Renal pelvis (tissue), 1 donor: ENCODE measurements at regions not wholly inside any gene's neighbourhood (a gene's known extent, or its start where the extent isn't known, plus 50 kb on each side); places are given as distances from the start of the nearest gene placed in this dataset.

Source experiments
- DNase-seq: peaks from one replicate; pipeline ENCODE4 v3.0.0-alpha.2; 2013

DNA sequence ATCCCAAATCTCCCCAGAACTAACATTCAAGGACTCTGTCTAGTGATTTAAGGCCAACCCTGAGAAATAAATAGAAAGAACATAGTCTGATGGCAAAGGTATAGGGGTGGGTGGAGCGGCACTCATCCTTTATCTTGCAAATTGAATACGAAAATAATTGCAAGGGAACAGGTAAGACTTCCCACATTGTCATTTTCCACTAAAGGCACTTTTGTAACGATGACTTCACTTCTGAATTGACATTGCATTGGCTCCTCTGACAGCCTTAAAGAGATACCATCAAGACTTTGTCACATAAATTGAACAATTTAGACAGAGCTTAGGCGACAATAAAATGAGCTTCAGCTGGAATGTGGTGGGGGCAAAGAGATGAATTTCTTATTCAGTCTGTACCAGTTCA lies 75.3 kb upstream of the PLCL2 start:
- no peak for DNase-seq

DNA sequence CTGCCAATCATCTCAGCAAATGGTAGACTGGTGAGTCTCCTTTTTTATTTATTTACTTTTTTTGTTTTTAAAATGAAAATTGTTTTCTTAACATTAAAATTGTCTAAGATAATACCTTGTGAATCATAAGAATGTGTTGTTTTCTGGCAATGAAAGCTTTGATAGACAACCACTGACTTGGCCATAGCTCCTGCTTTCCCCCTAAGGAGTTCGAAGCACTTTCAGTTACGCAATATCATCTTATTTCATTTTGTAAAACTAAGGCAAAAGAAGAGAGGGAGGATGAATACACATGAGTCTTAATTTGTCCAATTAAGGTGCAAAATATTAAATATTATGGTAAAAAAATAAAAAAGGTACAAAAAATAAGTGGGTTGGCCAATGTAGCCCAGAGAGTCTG lies 74.8 kb upstream of the PLCL2 start:
- DNase-seq: no peak

DNA sequence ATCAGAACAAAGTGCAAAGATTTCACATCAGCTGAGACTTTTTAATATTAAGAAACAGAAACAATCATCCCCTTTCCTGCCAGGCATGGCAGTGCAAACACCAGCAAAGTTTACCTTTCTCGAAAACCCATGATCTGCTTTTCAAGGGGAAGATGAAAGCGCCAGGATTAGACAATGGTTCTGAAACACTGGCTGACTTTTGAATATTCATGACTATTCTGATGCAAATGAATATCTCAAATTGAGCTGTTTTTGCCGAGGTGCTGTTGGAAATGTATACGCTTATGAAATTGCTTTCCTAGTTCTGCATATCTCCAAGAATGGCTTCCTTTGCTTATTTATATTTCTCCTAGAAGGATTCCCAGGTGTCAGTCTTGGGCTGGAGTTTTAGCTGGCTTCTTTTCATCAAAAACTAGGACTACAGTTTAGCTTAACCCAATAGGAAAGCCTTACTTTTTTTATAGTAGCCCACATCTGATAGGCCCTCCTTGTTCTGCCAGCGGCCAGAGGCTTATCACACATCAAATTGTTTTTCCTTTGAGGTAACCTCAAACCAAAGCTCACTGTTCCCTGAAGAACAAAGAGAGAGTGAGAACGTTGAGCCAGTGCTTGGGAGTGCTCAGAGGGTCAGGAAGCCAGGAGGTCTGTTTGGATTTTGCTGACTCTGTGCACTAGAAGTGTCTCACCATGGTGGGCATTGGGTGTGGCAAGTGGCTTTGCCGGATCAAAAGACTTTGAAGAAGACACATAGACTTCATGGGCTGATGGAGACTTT lies 74.0 kb upstream of the PLCL2 start:
- no peak for DNase-seq

DNA sequence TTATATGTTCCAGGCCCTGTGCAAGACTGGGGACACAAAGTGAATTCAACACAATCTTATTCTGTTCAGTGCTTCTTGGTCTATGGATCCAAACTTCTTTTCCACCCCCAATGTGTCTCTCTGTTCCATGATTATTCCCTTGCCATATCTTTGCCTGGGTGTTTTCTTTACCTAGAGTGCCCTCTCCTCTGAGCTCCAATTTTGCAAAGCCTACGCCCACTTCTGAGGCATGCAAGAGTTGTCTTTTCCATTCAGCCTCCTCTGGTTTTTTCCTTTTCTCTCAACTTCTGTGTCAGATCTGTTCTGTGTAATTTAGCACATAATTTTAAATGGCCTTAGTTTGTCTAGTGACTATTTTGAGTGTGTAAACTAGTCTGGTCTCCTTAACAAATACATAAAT lies 72.8 kb upstream of the PLCL2 start:
- no peak for DNase-seq

DNA sequence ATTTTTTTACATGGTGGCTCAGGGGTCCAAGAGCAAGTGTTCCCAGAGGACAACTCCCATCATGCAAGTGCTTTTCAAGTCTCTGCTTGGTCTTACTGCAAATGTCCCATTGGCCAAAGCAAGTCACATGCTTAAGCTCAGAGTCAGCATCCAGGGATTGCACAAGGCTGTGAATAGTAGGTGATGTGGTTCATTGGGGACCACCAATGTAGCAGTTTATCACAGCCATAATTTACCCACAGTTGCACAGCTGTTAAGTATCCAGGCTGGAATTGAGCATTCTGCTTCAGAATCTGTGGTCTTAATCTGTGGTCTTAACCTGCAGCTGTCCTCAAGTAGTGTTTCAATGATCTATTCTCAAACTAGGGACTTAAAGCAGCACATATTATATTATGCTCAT lies 71.4 kb upstream of the PLCL2 start:
- no peak for DNase-seq

DNA sequence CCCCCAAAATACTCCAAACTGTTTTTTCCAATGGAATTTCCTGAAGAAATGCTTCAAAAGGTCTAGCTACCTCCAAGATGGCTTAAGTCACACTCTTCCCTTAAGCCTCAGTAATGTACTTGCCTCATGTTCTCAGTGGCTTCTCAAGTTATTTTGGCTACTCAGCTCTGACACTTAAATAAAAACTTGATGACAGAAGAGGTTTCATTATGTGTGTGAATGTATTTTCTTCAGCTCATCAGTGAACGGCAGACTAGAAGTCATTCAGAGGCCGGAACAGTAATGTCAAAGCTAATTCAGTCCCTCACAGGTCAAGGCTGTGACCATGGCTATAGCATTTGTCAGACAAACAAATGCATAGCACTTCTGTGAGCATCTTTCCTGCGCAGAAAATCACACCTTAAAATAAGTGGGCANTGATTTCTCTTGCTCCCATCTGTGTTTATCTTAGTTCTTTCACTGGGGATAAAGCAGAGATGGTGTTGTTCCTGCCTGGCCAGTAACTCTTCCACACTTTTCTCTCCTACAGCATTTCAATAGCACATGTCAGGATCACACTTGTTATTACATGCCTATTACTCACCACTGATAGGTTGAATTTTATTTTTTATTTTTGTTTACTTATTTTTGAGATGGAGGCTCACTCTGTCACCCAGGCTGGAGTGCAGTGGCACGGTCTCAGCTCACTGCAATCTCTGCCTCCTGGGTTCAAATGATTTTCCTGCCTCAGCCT lies 68.5 kb upstream of the PLCL2 start:
- no peak for DNase-seq

DNA sequence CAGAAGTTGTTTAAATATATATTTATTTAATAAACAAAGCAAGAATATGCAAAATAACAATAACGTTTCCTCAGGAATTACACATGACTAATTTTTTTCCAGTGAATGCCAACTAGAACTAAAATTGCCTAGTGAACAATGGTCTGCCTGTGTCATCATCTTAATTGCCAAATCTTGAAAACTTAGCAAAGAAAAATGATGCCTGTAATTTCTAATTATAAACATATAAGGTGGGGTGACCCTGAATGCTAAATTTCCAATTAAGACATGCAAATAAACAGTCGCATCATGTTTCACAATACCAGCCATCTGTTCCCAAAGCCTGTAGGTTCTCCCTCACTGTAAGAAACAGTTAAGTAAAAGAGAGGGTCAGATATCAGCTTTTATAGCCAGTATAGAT lies 67.6 kb upstream of the PLCL2 start:
- no peak for DNase-seq

DNA sequence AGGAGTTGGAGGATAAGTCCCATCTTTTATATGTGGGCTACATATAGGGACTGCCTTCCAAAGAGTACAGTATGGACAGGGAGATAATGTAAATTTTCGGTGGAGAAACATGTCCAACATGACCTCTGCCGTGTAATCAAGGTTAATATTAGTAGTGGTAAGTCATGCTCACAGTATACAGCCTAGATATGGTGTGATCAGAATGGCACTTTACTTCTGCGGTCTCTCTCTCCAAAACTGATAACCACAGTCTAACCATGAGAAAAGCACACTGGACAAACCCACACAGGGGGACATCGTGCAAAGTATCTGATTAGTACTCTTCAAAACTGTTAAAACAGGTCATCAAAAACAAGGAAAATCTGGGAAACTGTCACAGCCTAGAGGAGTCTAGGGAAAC lies 66.6 kb upstream of the PLCL2 start:
- DNase-seq: no peak

DNA sequence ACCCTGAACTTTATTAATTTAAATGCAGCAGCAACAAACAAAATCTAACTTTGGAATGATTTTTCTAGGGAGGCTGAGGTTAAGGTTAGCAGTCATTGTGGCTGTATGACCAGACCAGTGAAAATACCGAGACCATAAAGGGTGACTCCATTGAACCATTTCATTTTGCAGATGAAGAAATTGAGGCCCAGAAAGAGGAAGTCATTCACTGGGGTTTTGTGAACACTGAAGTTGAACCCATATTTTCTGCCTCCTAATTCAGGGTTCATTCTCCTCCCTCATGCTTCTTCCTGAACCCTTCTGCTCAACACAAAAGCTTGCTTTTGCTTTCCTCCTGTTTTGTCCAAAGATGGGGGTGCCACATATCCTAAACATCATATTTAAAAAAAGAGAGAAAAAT lies 65.8 kb upstream of the PLCL2 start:
- no peak for DNase-seq

DNA sequence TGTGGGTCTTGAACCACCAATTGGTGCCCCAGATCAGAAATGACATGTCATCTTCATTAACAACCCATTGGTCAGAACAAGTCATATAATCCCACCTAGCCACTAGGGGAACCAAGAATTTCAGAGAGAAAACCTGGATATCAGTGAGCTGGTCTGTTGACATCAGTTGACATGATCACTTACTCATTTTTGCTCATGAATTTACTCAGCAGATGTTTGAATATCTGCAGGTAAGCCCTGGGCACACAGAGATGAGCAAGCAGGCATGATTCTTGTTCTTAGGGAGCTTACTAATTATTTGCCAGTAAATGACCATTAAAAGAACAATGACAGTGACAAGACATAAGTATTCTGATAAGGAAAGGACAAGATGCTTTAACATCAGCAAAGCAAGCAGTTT lies 64.3 kb upstream of the PLCL2 start:
- no peak for DNase-seq

DNA sequence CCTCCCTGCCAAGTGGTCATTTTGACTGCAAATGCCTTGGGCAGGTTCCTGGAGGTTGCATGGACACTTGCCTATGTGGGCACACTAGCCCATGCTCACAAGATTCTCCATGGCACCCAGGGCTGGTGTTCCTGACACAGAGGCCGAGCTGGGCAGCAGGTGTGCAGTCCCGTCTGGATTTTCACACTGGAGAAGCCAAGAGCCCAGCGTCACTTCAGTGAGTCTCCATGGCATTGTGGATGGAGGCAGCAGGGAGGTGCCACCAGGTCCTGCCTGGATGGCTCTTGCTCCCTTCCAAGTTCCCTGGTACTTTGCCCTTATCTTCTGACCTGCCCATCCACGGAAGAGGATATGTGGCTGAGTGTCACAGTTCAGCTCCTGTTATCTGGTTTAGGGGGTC lies 63.7 kb upstream of the PLCL2 start:
- no peak for DNase-seq

DNA sequence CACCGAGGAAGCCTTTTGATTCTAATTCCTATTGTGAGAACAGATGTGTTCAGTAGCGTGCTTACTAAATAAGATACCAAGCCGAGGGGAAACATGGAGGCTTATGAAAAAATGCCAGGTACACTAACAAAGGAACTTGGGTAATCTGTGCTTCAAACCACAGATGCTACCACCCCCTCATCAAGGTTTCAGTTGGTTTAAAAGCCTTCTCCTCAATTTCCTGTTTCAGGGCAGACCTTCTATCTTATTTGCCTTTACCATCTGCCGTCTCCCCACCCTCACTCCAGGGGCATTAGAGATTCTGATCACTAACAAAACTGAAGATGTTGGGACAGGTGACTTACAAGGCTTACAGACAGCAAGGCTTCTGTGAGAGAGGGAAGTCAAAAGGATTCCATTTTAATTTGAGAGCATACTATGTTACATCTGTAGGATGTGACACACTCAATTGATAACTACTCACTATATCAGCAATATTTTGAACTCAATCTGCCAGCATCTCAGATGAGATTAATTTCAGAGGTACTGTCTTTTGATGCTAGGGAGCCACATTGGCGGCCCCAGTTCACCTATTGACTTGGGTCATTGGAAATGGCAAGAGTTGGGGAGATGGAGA lies 60.6 kb upstream of the PLCL2 start:
- no peak for DNase-seq

DNA sequence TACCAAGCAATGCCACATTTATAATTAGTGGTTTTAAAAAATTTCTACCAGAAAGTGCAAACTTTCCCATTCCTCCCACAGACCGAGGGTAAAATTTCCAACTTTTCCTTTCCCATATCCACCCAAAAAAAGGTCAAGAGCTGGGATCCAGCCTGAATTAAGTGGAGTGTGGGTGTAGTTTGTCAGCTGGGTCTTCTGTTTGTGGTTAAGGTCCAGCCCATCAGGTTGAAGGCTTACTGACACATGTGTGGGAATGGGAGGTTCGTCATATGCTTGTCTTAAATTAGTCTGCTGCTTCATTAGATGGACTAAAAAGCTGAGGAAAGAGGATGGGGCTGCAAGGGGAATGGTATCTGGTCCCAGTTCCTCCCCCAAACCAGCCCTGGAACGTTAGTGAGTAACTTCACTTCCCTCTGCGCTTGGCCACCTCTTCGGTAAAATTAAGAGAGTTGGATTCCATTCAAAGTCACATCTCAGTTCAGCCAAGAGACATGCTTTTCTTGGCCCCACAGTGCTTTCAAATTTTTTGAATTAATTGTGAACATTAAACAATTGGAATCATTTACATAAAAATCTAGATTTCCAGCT lies 59.0 kb upstream of the PLCL2 start:
- DNase-seq: no peak

DNA sequence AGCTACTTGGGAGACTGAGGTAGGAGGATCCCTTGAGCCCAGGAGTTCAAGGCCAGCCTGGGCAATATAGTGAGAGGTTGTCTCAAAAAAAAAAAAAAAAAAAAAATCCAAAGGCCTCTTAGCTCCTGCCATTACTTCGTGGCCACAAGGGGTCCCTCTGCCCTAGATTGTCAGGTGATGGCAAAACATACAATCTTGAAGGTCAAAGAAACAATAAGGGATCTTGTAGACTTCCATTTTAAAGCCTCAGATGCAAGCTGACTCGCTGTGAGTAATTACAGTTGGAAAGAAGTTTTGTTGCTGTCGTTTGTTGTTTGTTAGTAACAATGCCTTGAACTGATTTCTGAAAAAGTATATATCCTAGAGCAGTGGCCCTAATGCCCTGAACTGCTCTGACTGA lies 55.9 kb upstream of the PLCL2 start:
- DNase-seq: no peak

DNA sequence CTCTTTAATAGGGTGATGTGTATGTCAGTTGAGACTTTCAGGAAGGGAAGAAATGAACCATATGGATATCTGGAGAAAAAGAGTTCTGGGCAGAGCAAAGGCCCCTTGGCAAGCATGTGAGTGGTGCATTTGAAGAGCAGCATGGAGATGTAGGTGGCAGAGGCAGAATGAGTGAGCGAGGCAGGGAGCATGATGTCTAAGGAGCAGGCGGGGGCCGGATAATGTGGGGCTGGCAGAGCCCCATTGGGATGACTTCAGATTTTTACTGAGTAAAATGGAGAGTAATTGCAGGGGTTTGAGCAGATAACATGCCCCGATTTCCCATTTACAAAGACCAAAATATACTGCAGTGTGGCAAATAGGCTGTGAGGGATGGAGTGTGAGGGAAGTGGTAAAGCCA lies 52.9 kb upstream of the PLCL2 start:
- no peak for DNase-seq

DNA sequence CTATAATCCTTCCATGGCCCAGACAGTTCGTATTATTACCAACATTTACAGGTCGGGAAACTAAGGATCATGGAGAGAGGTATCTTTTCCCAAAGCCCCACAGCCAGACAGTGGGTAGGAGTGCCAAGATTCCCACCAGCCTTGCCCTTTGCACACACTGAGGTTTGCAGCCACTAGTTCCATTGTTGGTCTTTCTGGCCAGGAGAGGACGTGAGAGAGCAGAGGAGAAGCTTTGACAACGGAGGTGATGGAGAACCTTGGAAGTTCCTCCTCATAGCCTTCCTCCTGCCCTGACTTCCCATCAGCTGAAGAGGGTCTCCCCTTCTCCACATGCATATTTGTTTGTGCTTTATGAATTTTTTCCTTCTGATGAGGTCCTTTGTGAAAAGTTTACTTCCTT lies 50.5 kb upstream of the PLCL2 start:
- DNase-seq: no peak

DNA sequence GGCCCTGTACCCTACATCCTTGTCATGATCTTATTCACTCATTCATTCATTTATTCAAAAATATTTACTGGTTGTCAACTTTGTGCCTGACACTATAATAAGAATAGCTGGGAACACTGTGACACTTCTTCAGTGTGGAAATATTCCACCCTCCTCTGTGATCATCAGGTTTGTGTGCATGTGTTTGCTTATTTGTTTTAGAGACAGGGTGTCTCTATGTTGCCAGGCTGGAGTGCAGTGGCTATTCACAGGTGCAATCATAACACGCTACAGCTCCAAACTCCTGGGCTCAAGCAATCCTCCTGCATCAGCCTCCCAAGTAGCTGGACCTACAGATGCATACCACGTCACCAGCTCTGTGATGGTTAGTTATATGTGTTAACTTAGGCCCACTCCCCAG lies 50.0 kb upstream of the PLCL2 start:
- no peak for DNase-seq
